OCI-LY3 (cell line): ENCODE measurements at regions not wholly inside any gene's neighbourhood (a gene's known extent, or its start where the extent isn't known, plus 50 kb on each side); places are given as distances from the start of the nearest gene placed in this dataset.

Source experiments
- CTCF ChIP-seq: fragments of 200-600, 300-600 bp; sonication (generic); IDR thresholded peaks from 2 replicates; pipeline ENCODE4 v1.5.1; 2014; ENCODE audit warnings: antibody characterized with exemption, low read length, low read depth
- EZH2phosphoT487 ChIP-seq: fragments of 200-600 bp; shearing (Covaris generic); IDR thresholded peaks from 2 replicates; pipeline ENCODE4 v1.6.1; 2018; ENCODE audit warnings: antibody characterized with exemption, mixed run types, low read depth

GRCh38 chr1:193681422-193681821, 495.0 kb upstream of the B3GALT2 start:
- no peak for TF ChIP-seq CTCF
- no peak for TF ChIP-seq EZH2phosphoT487
